ENCODE measurements at regions not wholly inside any gene's neighbourhood (a gene's known extent, or its start where the extent isn't known, plus 50 kb on each side); places are given as distances from the start of the nearest gene placed in this dataset.

GRCh38 chr9:27654629-27655285 lies 81.5 kb upstream of the C9orf72 start (continued):
- no peak for TF ChIP-seq ZNF142 (CRISPR knock-in tag; IDR thresholded peaks at IDR 0.05)
- no peak for TF ChIP-seq ZNF431 (CRISPR knock-in tag; IDR thresholded peaks at IDR 0.05; ENCODE audit: borderline replicate concordance, low read depth)
- TF ChIP-seq NFE2L1 (CRISPR knock-in tag; IDR thresholded peaks at IDR 0.05; ENCODE audit: borderline replicate concordance) = no peak
- no peak for TF ChIP-seq ZNF574 (CRISPR knock-in tag; IDR thresholded peaks at IDR 0.05)
- no peak for TF ChIP-seq ISX (CRISPR knock-in tag; conservative IDR thresholded peaks at IDR 0.05)
- TF ChIP-seq NFATC3 (CRISPR knock-in tag; IDR thresholded peaks at IDR 0.05) = no peak
- no peak for TF ChIP-seq ZMYM3 (CRISPR knock-in tag; IDR thresholded peaks at IDR 0.05)
- no peak for TF ChIP-seq ZNF580 (CRISPR knock-in tag; IDR thresholded peaks at IDR 0.05; ENCODE audit: borderline replicate concordance, low read depth)
